HEK293T (cell line): ENCODE measurements at regions not wholly inside any gene's neighbourhood (a gene's known extent, or its start where the extent isn't known, plus 50 kb on each side); places are given as distances from the start of the nearest gene placed in this dataset.
A peak's percentile ranks its signal among the peaks of the same experiment; 100 is the strongest.

ENCODE experiments used
- CTCF ChIA-PET: fragments of 350-600 bp; formaldehyde crosslinking; extraction: SDS; loops from one replicate; lab custom pipeline; 2021; ENCODE audit warnings: antibody characterized with exemption, inconsistent platforms; lab: Yijun Ruan, JAX
- POLR2A ChIA-PET: fragments of 350-600 bp; formaldehyde crosslinking; extraction: SDS; loops from one replicate; lab custom pipeline; 2020; ENCODE audit warnings: antibody characterized with exemption, inconsistent platforms; lab: Yijun Ruan, JAX
- DNase-seq: peaks from one replicate; pipeline ENCODE4 v3.0.0; 2012; ENCODE audit warnings: mixed read lengths; ENCODE audit errors: extremely low spot score
- ARNT ChIP-seq: fragments of 450-650 bp; IDR thresholded peaks from 2 replicates; pipeline ENCODE4 v1.6.1; 2017; ENCODE audit warnings: mild to moderate bottlenecking
- BHLHE40 ChIP-seq: fragments of 450-650 bp; IDR thresholded peaks from 2 replicates; pipeline ENCODE4 v1.6.1; 2016; ENCODE audit warnings: mild to moderate bottlenecking, moderate library complexity, borderline replicate concordance
- CTBP1 ChIP-seq: fragments of 450-650 bp; IDR thresholded peaks from 2 replicates; pipeline ENCODE4 v1.6.1; 2016; ENCODE audit warnings: borderline replicate concordance
- ELF4 ChIP-seq: fragments of 450-650 bp; IDR thresholded peaks from 2 replicates; pipeline ENCODE4 v1.6.1; 2017; ENCODE audit warnings: antibody characterized with exemption
- FOXA1 ChIP-seq: fragments of 450-650 bp; IDR thresholded peaks from 2 replicates; pipeline ENCODE4 v1.6.1; 2016; ENCODE audit warnings: mild to moderate bottlenecking
- FOXK2 ChIP-seq: fragments of 450-650 bp; IDR thresholded peaks from 2 replicates; pipeline ENCODE4 v1.6.1; 2016; ENCODE audit warnings: mild to moderate bottlenecking
- FOXM1 ChIP-seq: fragments of 450-650 bp; IDR thresholded peaks from 2 replicates; pipeline ENCODE4 v1.6.1; 2017; ENCODE audit warnings: mild to moderate bottlenecking, borderline replicate concordance
- HDGF ChIP-seq: fragments of 450-650 bp; IDR thresholded peaks from 2 replicates; pipeline ENCODE4 v1.6.1; 2017; ENCODE audit warnings: antibody characterized with exemption, borderline replicate concordance
- L3MBTL2 ChIP-seq: fragments of 450-650 bp; conservative IDR thresholded peaks from 2 replicates; pipeline ENCODE4 v1.6.1; 2016; ENCODE audit warnings: mild to moderate bottlenecking
- LEF1 ChIP-seq: fragments of 450-650 bp; IDR thresholded peaks from 2 replicates; pipeline ENCODE4 v1.6.1; 2017; ENCODE audit warnings: mild to moderate bottlenecking, borderline replicate concordance
- NFRKB ChIP-seq: fragments of 450-650 bp; IDR thresholded peaks from 2 replicates; pipeline ENCODE4 v1.6.1; 2016; ENCODE audit warnings: mild to moderate bottlenecking, moderate library complexity
- PKNOX1 ChIP-seq: fragments of 450-650 bp; IDR thresholded peaks from 2 replicates; pipeline ENCODE4 v1.6.1; 2016
- SP1 ChIP-seq: fragments of 450-650 bp; IDR thresholded peaks from 2 replicates; pipeline ENCODE4 v1.6.1; 2017
- SUZ12 ChIP-seq: fragments of 450-650 bp; IDR thresholded peaks from 2 replicates; pipeline ENCODE4 v1.6.1; 2016; ENCODE audit warnings: mild to moderate bottlenecking
- TARDBP ChIP-seq: fragments of 450-650 bp; IDR thresholded peaks from 2 replicates; pipeline ENCODE4 v1.6.1; 2016
- ZNF384 ChIP-seq: fragments of 450-650 bp; IDR thresholded peaks from 2 replicates; pipeline ENCODE4 v1.6.1; 2016

GRCh38 chr5:125464847-125465432 lies 718.5 kb upstream of the ZNF608 start:
- CTCF ChIA-PET: interaction anchor here (0.7 kb wide), 1 partner anchor 15 kb away, joined by 3 read pairs; no protein-coding TSS in a partner anchor
- TF ChIP-seq PKNOX1 (no peak), ARNT (no peak), CTBP1 (no peak), HDGF (no peak), BHLHE40 (no peak), LEF1 (no peak), FOXM1 (no peak), SP1 (no peak), TARDBP (no peak), ELF4 (no peak), ZNF384 (no peak), L3MBTL2 (no peak), SUZ12 (no peak), FOXA1 (no peak)
- DNase-seq: no peak
- POLR2A ChIA-PET: no interaction called here

DNA sequence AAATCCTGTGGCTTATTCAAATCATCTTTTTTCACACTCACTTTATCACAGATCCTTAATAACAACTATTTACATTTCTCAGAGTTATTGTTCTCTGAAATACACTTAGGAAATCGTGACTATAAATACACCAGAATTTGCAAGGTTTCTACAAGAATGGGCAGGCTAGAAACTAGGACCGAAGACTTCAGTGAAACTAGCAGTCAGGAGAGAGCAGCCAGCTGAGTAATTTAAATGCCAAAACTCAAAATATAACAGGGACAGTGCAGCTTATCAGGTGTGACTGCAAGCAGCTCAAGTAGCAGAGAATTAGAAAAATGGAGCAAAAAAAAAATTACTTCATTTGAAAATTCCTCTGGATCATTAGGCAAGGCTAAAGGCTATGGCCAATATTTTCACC lies 719.3 kb upstream of the ZNF608 start:
- no peak for DNase-seq
- POLR2A ChIA-PET: no interaction called here
- CTCF ChIA-PET: no interaction called here
- TF ChIP-seq PKNOX1: no peak
- TF ChIP-seq NFRKB: no peak
- TF ChIP-seq CTBP1: no peak
- no peak for TF ChIP-seq SP1
- no peak for TF ChIP-seq HDGF
- no peak for TF ChIP-seq ARNT
- TF ChIP-seq LEF1: no peak
- TF ChIP-seq ELF4: no peak
- no peak for TF ChIP-seq ZNF384
- no peak for TF ChIP-seq FOXK2
- TF ChIP-seq SUZ12: no peak

- TF ChIP-seq LEF1: no peak
- no peak for TF ChIP-seq SP1
- TF ChIP-seq FOXK2: no peak
- no peak for TF ChIP-seq ARNT
- DNase-seq: no peak
- POLR2A ChIA-PET: no interaction called here
- CTCF ChIA-PET: no interaction called here
Measured at GRCh38 chr5:125467222-125467621, 720.8 kb upstream of the ZNF608 start.

DNA sequence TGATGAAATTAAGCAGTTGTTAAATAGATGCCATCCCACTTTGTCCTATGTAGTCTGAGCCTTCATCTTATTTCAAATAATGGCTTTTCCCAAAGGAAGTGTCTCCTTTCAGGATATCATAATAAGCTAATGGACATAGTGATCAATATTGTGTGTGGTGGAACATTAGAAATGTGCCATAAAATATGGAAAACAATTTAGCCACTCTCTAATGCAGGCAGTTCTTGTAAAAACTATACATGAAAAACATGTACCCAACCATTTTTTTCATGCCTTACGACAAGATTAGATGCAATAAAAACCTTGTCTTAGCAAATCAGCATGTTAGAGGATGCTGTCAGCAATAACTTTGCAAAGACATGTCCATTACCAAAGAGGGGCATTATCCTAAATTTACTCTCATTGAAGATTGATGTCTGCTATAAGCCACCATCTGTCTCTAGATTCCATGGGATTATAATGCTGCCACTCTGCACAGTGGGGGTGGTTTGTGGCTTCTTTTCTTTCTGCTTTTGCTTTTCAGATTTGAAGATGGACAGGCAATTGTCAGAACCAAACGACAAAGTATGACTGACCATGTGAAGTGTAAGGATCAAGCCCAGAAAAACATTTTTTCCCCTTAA lies 724.0 kb upstream of the ZNF608 start:
- ChIA-PET POLR2A (no interaction called here), CTCF (no interaction called here)
- peak; percentile 49; the same call in 1 of the 2 replicates for TF ChIP-seq PKNOX1
- no peak for TF ChIP-seq BHLHE40
- no peak for DNase-seq

DNA sequence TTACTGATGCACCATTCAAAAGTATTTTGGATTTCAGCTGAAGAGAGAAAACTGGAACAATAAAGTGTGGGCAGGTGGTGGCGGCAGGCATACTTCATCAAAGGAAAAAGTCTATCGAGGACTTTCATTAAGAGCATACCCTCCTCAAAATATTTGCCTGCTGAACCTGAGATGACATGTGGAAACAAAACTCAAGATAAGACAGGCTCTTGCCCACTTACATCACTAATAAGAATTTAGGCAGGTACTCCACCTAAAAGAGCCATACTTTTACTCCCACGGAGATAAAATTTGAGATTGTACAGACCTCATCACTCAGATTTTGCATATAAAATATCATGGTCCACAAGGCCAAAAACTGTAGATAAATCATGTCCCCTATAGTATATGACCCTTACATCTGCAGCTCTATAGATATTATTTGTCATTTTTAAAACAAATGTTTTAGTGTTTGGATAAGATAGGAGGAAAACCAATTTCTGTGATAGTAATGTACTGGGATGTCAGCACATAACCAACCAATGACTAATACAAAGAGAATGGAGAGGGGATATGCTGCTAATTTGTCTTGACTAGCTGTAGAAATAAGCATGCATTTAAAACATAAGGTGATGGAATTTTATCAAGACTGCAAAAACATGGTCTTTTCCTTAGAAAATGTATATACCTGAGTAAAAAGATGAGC lies 730.6 kb upstream of the ZNF608 start:
- CTCF ChIA-PET: interaction anchor here (0.6 kb wide), 1 partner anchor 1210 kb away, joined by 3 read pairs; no protein-coding TSS in a partner anchor
- DNase-seq: no peak

More for the DNA sequence above, 730.6 kb upstream of the ZNF608 start:
- no peak for TF ChIP-seq LEF1
- TF ChIP-seq TARDBP: no peak
- TF ChIP-seq NFRKB: no peak
- no peak for TF ChIP-seq ZNF384
- TF ChIP-seq CTBP1: no peak
- no peak for TF ChIP-seq ARNT
- no peak for TF ChIP-seq L3MBTL2
- TF ChIP-seq PKNOX1: no peak
- no peak for TF ChIP-seq ELF4
- no peak for TF ChIP-seq SUZ12
- no peak for TF ChIP-seq HDGF
- TF ChIP-seq FOXK2: no peak
- TF ChIP-seq BHLHE40: no peak
- no peak for TF ChIP-seq FOXM1
- no peak for TF ChIP-seq SP1
- POLR2A ChIA-PET: interaction anchor here (0.7 kb wide), 1 partner anchor 1118 kb away, joined by 3 read pairs; the partner anchor contains the start of gene ALDH7A1
